Liver (tissue), 8 donors: ENCODE measurements at regions not wholly inside any gene's neighbourhood (a gene's known extent, or its start where the extent isn't known, plus 50 kb on each side); places are given as distances from the start of the nearest gene placed in this dataset.

Source experiments
- DNase-seq: peaks from one replicate; pipeline ENCODE4 v3.0.0-alpha.2; 2017; ENCODE audit warnings: low spot score
- H3K27ac ChIP-seq, 2 donors: one replicate each; pipeline ENCODE4 v1.7.0; 2013; ENCODE audit warnings: inconsistent platforms in 2 of 2, low read length in 2 of 2, control low read depth in 1 of 2, low read depth in 1 of 2, mild to moderate bottlenecking in 1 of 2
- H3K27me3 ChIP-seq, 4 donors: one replicate each; pipeline versions ENCODE4 v1.6.1 to v1.7.0; 2013; ENCODE audit warnings: low read length in 3 of 4, inconsistent platforms in 1 of 4, mild to moderate bottlenecking in 1 of 4, moderate library complexity in 1 of 4; ENCODE audit not compliant: control insufficient read depth in 4 of 4, insufficient read depth in 4 of 4
- H3K36me3 ChIP-seq, 4 donors: one replicate each; pipeline versions ENCODE4 v1.6.1 to v1.7.0; 2013; ENCODE audit warnings: low read length in 3 of 4, mild to moderate bottlenecking in 3 of 4, low read depth in 1 of 4, moderate library complexity in 1 of 4; ENCODE audit not compliant: control insufficient read depth in 4 of 4, insufficient read depth in 3 of 4
- H3K4me1 ChIP-seq, 4 donors: one replicate each; pipeline versions ENCODE4 v1.6.1 to v1.7.0; 2013; ENCODE audit warnings: low read length in 3 of 4, mild to moderate bottlenecking in 3 of 4, moderate library complexity in 1 of 4; ENCODE audit not compliant: control insufficient read depth in 4 of 4, insufficient read depth in 4 of 4
- H3K4me3 ChIP-seq, 3 donors: one replicate each; pipeline versions ENCODE4 v1.6.1 to v1.7.0; 2013; ENCODE audit warnings: low read length in 3 of 3, control low read depth in 1 of 3, low read depth in 1 of 3, mild to moderate bottlenecking in 1 of 3
- H3K9ac ChIP-seq, 2 donors: one replicate each; pipeline ENCODE4 v1.7.0; 2013; ENCODE audit warnings: low read length in 2 of 2, mild to moderate bottlenecking in 2 of 2, moderate library complexity in 2 of 2, control low read depth in 1 of 2, low read depth in 1 of 2
- H3K9me3 ChIP-seq, 4 donors: one replicate each; pipeline versions ENCODE4 v1.6.1 to v1.7.0; 2013; ENCODE audit warnings: low read length in 3 of 4; ENCODE audit not compliant: control insufficient read depth in 4 of 4
- EGR1 ChIP-seq, 2 donors: IDR thresholded peaks; 2 replicates each; pipeline ENCODE4 v1.6.1; 2016 to 2018; ENCODE audit warnings: antibody characterized with exemption in 2 of 2, low read depth in 2 of 2
- FOXA1 ChIP-seq: IDR thresholded peaks from 2 replicates; pipeline ENCODE4 v1.6.1; 2016; ENCODE audit warnings: antibody characterized with exemption
- FOXA2 ChIP-seq: IDR thresholded peaks from 2 replicates; pipeline ENCODE4 v1.6.1; 2016; ENCODE audit warnings: antibody characterized with exemption
- GABPA ChIP-seq, 2 donors: IDR thresholded peaks in 1 of 2; conservative IDR thresholded peaks in 1 of 2; 2 replicates each; pipeline ENCODE4 v1.6.1; 2016; ENCODE audit warnings: antibody characterized with exemption in 2 of 2, mild to moderate bottlenecking in 1 of 2, moderate library complexity in 1 of 2
- HNF4A ChIP-seq, 2 donors: conservative IDR thresholded peaks; 2 replicates each; pipeline ENCODE4 v1.6.1; 2016; ENCODE audit warnings: antibody characterized with exemption in 2 of 2, mild to moderate bottlenecking in 2 of 2
- HNF4G ChIP-seq: IDR thresholded peaks from 2 replicates; pipeline ENCODE4 v1.6.1; 2016; ENCODE audit warnings: antibody characterized with exemption
- NR2F2 ChIP-seq: IDR thresholded peaks from 2 replicates; pipeline ENCODE4 v1.6.1; 2016; ENCODE audit warnings: antibody characterized with exemption
- RAD21 ChIP-seq, 2 donors: IDR thresholded peaks; 2 replicates each; pipeline ENCODE4 v1.6.1; 2016; ENCODE audit warnings: antibody characterized with exemption in 2 of 2, mild to moderate bottlenecking in 2 of 2
- RXRA ChIP-seq, 2 donors: IDR thresholded peaks; 2 replicates each; pipeline ENCODE4 v1.6.1; 2017 to 2018; ENCODE audit warnings: antibody characterized with exemption in 2 of 2, mild to moderate bottlenecking in 1 of 2
- TAF1 ChIP-seq: conservative IDR thresholded peaks from 2 replicates; pipeline ENCODE4 v1.6.1; 2016; ENCODE audit warnings: antibody characterized with exemption, mild to moderate bottlenecking
- YY1 ChIP-seq: IDR thresholded peaks from 2 replicates; pipeline ENCODE4 v1.6.1; 2016; ENCODE audit warnings: antibody characterized with exemption, mild to moderate bottlenecking
- WGBS: extraction: QIAGEN DNeasy Blood & Tissue Kit; methylation state at CpG from one replicate; pipeline ENCODE4 v1.1.7; 2013; 5-methylcytosine and 5-hydroxymethylcytosine counted together
- TF ChIP-seq, protein P1 (sequence below): IDR thresholded peaks from 2 replicates; pipeline ENCODE4 v1.6.1; 2016; ENCODE audit warnings: antibody characterized with exemption
- TF ChIP-seq, protein P2 (sequence below): IDR thresholded peaks from 2 replicates; pipeline ENCODE4 v1.6.1; 2016; ENCODE audit warnings: antibody characterized with exemption
- TF ChIP-seq, protein P3 (sequence below): fragments of 150-350 bp; IDR thresholded peaks from 2 replicates; pipeline ENCODE4 v1.5.1; 2017; ENCODE audit warnings: improper control_type of control experiment, low read depth, low read length; ENCODE audit not compliant: missing input control
- donor health status: healthy.
- donor health status: healthy.
- donor health status: healthy.
- donor health status: healthy.
- donor health status: healthy.

DNA sequence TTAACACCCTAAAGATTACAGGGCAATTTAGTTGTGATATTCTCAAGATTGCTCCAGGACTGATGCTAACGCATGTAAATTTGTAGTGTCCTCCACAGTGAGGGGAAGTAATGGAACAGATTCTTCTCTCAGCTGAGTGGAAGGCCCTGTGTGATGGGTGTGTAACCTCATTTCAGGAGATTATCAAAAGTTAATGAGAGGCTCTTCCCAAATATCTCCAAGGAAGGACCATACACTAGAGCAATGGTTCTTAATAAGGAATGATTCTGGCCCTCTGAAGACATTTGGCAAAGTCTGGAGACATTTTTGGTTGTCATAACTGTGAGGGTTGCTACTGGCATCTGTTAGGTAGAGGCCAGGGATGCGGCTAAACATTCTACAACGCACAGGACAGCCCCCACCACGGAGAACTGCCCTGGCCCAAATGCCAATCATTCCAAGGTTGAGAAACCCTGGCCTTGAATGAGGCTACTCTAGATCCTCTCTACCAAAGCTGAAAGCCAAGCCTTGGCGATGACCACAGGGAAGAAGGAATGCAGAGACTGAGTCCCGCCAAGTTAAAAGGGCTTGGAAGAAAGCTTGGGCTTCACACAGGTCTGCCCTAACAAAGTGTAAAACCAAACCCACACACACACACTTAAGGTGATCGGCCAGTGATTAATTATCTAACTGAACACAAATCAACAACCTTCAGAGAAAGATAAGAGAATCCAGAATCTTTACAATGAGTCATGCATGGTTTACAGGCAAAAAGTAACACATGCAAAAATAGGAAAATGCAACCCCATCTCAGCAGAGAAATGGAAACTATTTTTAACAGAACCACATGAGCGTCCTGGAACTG, 135.8 kb downstream of the SYF2 start:
- no peak for TF ChIP-seq GABPA (IDR thresholded peaks at IDR 0.05 in 1 of 2, conservative IDR thresholded peaks at IDR 0.05 in 1 of 2)
- TF ChIP-seq, protein P1, sequence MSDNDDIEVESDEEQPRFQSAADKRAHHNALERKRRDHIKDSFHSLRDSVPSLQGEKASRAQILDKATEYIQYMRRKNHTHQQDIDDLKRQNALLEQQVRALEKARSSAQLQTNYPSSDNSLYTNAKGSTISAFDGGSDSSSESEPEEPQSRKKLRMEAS: no peak
- no peak for TF ChIP-seq FOXA1
- no peak for TF ChIP-seq YY1
- TF ChIP-seq, protein P2, sequence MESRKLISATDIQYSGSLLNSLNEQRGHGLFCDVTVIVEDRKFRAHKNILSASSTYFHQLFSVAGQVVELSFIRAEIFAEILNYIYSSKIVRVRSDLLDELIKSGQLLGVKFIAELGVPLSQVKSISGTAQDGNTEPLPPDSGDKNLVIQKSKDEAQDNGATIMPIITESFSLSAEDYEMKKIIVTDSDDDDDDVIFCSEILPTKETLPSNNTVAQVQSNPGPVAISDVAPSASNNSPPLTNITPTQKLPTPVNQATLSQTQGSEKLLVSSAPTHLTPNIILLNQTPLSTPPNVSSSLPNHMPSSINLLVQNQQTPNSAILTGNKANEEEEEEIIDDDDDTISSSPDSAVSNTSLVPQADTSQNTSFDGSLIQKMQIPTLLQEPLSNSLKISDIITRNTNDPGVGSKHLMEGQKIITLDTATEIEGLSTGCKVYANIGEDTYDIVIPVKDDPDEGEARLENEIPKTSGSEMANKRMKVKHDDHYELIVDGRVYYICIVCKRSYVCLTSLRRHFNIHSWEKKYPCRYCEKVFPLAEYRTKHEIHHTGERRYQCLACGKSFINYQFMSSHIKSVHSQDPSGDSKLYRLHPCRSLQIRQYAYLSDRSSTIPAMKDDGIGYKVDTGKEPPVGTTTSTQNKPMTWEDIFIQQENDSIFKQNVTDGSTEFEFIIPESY: no peak
- TF ChIP-seq TAF1: no peak
- no peak for TF ChIP-seq FOXA2
- no peak for TF ChIP-seq HNF4G
- WGBS: 83% methylated on average over 8 of the region's 8 CpGs
- Histone ChIP-seq H3K36me3 (no peaks in the 10 kb centered on the region), H3K27me3 (no peaks in the 10 kb centered on the region), H3K27ac (no peak overlapping the region), H3K4me1 (no peaks in the 10 kb centered on the region), H3K9ac (no peak overlapping the region), H3K9me3 (no peaks in the 10 kb centered on the region), H3K4me3 (no peak overlapping the region)
- no peak for DNase-seq

DNA sequence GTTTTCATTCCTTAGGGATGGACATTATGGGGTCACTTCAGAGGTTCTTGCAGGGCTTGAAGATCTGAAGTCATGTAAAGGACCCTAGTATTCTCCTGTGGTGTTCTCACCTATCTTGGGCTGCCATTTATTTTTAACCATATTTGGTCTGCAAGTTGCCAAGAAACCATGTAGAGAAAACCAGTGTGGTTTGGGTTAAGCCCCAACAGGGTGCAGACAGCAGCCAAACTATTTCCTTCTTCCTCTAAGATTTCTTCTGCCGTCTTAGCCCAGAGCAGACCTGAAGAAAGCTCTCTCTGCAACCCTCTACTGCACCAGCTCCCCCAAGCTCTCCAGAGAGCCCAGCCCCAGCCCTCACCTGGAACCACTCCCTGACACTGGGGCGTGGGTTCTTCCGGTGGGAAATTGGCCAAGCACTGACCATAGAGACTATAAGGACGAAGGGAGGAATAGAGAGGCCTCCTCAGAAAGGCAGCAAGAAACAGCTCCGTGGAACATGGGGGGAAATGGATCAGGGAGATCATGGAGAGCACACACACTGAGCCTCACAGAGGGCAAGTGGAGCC, 136.6 kb downstream of the SYF2 start:
- Histone ChIP-seq H3K36me3 (no peaks in the 10 kb centered on the region), H3K27me3 (no peaks in the 10 kb centered on the region), H3K27ac (no peak overlapping the region), H3K4me1 (no peaks in the 10 kb centered on the region), H3K9me3 (no peaks in the 10 kb centered on the region), H3K9ac (no peak overlapping the region), H3K4me3 (no peak overlapping the region)
- TF ChIP-seq RAD21 (IDR thresholded peaks at IDR 0.05) (no peak), RXRA (IDR thresholded peaks at IDR 0.05) (no peak), EGR1 (IDR thresholded peaks at IDR 0.05; ENCODE audit: low read depth in 2 of 2) (no peak), GABPA (IDR thresholded peaks at IDR 0.05 in 1 of 2, conservative IDR thresholded peaks at IDR 0.05 in 1 of 2) (no peak), FOXA2 (no peak), HNF4G (no peak)
- TF ChIP-seq, protein P2: no peak
- 80% methylated on average over 5 of the region's 5 CpGs for WGBS
- DNase-seq: no peak

DNA sequence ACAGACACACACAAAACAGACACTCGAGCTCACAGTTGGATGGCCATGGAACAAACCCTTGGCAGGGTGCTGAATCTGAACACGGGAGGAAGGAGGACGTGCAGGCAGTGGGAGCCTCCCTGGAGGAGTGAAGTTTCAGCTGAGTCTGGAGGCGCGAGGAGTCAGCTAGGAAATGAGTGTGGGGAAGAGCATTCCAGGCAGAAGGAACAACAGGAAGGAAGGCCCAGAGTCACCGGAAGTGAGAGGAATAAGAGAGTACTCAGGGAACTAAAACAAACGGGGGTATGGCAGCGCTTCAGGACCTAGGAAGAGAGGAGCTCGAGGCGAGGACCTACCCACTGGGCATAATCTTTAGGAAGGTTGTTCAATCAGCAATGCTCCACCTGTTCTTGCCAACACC, 137.3 kb downstream of the SYF2 start:
- Histone ChIP-seq H3K27ac (no peak overlapping the region), H3K9me3 (no peaks in the 10 kb centered on the region), H3K9ac (no peak overlapping the region), H3K36me3 (no peaks in the 10 kb centered on the region), H3K27me3 (no peaks in the 10 kb centered on the region), H3K4me1 (no peaks in the 10 kb centered on the region), H3K4me3 (no peak overlapping the region)
- TF ChIP-seq NR2F2: no peak
- no peak for TF ChIP-seq GABPA (IDR thresholded peaks at IDR 0.05 in 1 of 2, conservative IDR thresholded peaks at IDR 0.05 in 1 of 2)
- no peak for TF ChIP-seq FOXA2
- TF ChIP-seq RAD21 (IDR thresholded peaks at IDR 0.05): no peak
- TF ChIP-seq, protein P3, sequence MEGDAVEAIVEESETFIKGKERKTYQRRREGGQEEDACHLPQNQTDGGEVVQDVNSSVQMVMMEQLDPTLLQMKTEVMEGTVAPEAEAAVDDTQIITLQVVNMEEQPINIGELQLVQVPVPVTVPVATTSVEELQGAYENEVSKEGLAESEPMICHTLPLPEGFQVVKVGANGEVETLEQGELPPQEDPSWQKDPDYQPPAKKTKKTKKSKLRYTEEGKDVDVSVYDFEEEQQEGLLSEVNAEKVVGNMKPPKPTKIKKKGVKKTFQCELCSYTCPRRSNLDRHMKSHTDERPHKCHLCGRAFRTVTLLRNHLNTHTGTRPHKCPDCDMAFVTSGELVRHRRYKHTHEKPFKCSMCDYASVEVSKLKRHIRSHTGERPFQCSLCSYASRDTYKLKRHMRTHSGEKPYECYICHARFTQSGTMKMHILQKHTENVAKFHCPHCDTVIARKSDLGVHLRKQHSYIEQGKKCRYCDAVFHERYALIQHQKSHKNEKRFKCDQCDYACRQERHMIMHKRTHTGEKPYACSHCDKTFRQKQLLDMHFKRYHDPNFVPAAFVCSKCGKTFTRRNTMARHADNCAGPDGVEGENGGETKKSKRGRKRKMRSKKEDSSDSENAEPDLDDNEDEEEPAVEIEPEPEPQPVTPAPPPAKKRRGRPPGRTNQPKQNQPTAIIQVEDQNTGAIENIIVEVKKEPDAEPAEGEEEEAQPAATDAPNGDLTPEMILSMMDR: no peak
- no peak for TF ChIP-seq EGR1 (IDR thresholded peaks at IDR 0.05; ENCODE audit: low read depth in 2 of 2)
- no peak for TF ChIP-seq HNF4A (conservative IDR thresholded peaks at IDR 0.05)
- no peak for TF ChIP-seq YY1
- DNase-seq: no peak
- 81% methylated on average over 10 of the region's 10 CpGs for WGBS
